SH-SY5Y (cell line): ENCODE measurements at regions not wholly inside any gene's neighbourhood (a gene's known extent, or its start where the extent isn't known, plus 50 kb on each side); places are given as distances from the start of the nearest gene placed in this dataset.

Source experiments
- GATA2 ChIP-seq: IDR thresholded peaks from 2 replicates; pipeline ENCODE4 v1.6.1; 2011; ENCODE audit warnings: mild to moderate bottlenecking, low read depth, low read length
- GATA3 ChIP-seq: IDR thresholded peaks from 2 replicates; pipeline ENCODE4 v1.6.1; 2011; ENCODE audit warnings: low read depth, mild to moderate bottlenecking, low read length, moderate library complexity

DNA sequence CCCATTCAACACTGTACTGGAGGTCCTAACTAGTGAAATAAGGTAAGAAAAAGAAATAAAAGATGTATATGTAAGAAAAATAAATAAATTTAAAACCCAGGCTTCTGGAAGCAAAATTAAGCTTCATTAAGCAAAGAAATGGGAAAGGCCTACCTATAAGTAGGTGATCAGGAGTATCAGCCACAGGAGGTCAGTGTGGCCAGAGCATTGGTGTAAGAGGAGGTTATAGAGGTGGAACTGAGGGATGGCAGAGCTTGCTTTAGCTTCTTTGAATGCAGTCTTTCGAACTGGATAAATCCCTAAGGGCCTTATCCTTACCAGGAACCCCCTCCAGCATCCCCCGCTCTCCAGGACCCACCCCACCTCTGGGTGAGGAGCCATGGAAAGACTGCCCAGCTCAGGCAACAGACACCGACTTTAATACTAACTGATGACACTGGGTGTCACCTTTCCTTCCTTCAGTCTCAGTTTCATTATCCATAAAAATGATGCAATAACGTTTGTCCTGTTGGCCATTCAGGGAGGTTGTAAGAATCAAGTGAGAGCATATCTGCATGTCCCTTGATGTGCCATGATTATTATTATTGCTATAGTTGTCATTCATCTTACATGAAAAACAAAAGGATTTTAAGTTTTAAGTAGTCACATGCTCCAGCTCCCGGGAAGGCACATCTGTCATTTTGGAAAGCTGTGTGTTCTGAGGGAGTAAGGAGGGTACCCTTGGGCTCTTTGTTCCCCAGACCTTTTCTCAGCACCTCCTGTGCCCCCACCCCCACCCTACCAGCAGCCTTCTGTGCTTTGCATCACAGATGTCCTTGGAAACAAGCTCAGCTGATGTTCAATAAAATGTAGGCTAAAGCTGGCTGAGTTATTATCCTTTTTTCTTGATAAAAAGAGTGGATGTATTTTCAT, 50.8 kb upstream of the CTNNA1 start:
- TF ChIP-seq GATA2, result no peak
- no peak for TF ChIP-seq GATA3
